Liver (tissue), 8 donors: ENCODE measurements at regions not wholly inside any gene's neighbourhood (a gene's known extent, or its start where the extent isn't known, plus 50 kb on each side); places are given as distances from the start of the nearest gene placed in this dataset.

Source experiments
- DNase-seq: peaks from one replicate; pipeline ENCODE4 v3.0.0-alpha.2; 2017; ENCODE audit warnings: low spot score
- H3K27ac ChIP-seq, 2 donors: one replicate each; pipeline ENCODE4 v1.7.0; 2013; ENCODE audit warnings: inconsistent platforms in 2 of 2, low read length in 2 of 2, control low read depth in 1 of 2, low read depth in 1 of 2, mild to moderate bottlenecking in 1 of 2
- H3K27me3 ChIP-seq, 4 donors: one replicate each; pipeline versions ENCODE4 v1.6.1 to v1.7.0; 2013; ENCODE audit warnings: low read length in 3 of 4, inconsistent platforms in 1 of 4, mild to moderate bottlenecking in 1 of 4, moderate library complexity in 1 of 4; ENCODE audit not compliant: control insufficient read depth in 4 of 4, insufficient read depth in 4 of 4
- H3K36me3 ChIP-seq, 4 donors: one replicate each; pipeline versions ENCODE4 v1.6.1 to v1.7.0; 2013; ENCODE audit warnings: low read length in 3 of 4, mild to moderate bottlenecking in 3 of 4, low read depth in 1 of 4, moderate library complexity in 1 of 4; ENCODE audit not compliant: control insufficient read depth in 4 of 4, insufficient read depth in 3 of 4
- H3K4me1 ChIP-seq, 4 donors: one replicate each; pipeline versions ENCODE4 v1.6.1 to v1.7.0; 2013; ENCODE audit warnings: low read length in 3 of 4, mild to moderate bottlenecking in 3 of 4, moderate library complexity in 1 of 4; ENCODE audit not compliant: control insufficient read depth in 4 of 4, insufficient read depth in 4 of 4
- H3K4me3 ChIP-seq, 3 donors: one replicate each; pipeline versions ENCODE4 v1.6.1 to v1.7.0; 2013; ENCODE audit warnings: low read length in 3 of 3, control low read depth in 1 of 3, low read depth in 1 of 3, mild to moderate bottlenecking in 1 of 3
- H3K9ac ChIP-seq, 2 donors: one replicate each; pipeline ENCODE4 v1.7.0; 2013; ENCODE audit warnings: low read length in 2 of 2, mild to moderate bottlenecking in 2 of 2, moderate library complexity in 2 of 2, control low read depth in 1 of 2, low read depth in 1 of 2
- H3K9me3 ChIP-seq, 4 donors: one replicate each; pipeline versions ENCODE4 v1.6.1 to v1.7.0; 2013; ENCODE audit warnings: low read length in 3 of 4; ENCODE audit not compliant: control insufficient read depth in 4 of 4
- EGR1 ChIP-seq, 2 donors: IDR thresholded peaks; 2 replicates each; pipeline ENCODE4 v1.6.1; 2016 to 2018; ENCODE audit warnings: antibody characterized with exemption in 2 of 2, low read depth in 2 of 2
- FOXA1 ChIP-seq: IDR thresholded peaks from 2 replicates; pipeline ENCODE4 v1.6.1; 2016; ENCODE audit warnings: antibody characterized with exemption
- FOXA2 ChIP-seq: IDR thresholded peaks from 2 replicates; pipeline ENCODE4 v1.6.1; 2016; ENCODE audit warnings: antibody characterized with exemption
- HNF4A ChIP-seq, 2 donors: conservative IDR thresholded peaks; 2 replicates each; pipeline ENCODE4 v1.6.1; 2016; ENCODE audit warnings: antibody characterized with exemption in 2 of 2, mild to moderate bottlenecking in 2 of 2
- HNF4G ChIP-seq: IDR thresholded peaks from 2 replicates; pipeline ENCODE4 v1.6.1; 2016; ENCODE audit warnings: antibody characterized with exemption
- JUND ChIP-seq, 2 donors: IDR thresholded peaks; 2 replicates each; pipeline ENCODE4 v1.6.1; 2016; ENCODE audit warnings: antibody characterized with exemption in 2 of 2
- NR2F2 ChIP-seq: IDR thresholded peaks from 2 replicates; pipeline ENCODE4 v1.6.1; 2016; ENCODE audit warnings: antibody characterized with exemption
- RAD21 ChIP-seq, 2 donors: IDR thresholded peaks; 2 replicates each; pipeline ENCODE4 v1.6.1; 2016; ENCODE audit warnings: antibody characterized with exemption in 2 of 2, mild to moderate bottlenecking in 2 of 2
- RXRA ChIP-seq, 2 donors: IDR thresholded peaks; 2 replicates each; pipeline ENCODE4 v1.6.1; 2017 to 2018; ENCODE audit warnings: antibody characterized with exemption in 2 of 2, mild to moderate bottlenecking in 1 of 2
- SP1 ChIP-seq: IDR thresholded peaks from 2 replicates; pipeline ENCODE4 v1.6.1; 2018; ENCODE audit warnings: antibody characterized with exemption, mild to moderate bottlenecking
- TAF1 ChIP-seq: conservative IDR thresholded peaks from 2 replicates; pipeline ENCODE4 v1.6.1; 2016; ENCODE audit warnings: antibody characterized with exemption, mild to moderate bottlenecking
- WGBS: extraction: QIAGEN DNeasy Blood & Tissue Kit; methylation state at CpG from one replicate; pipeline ENCODE4 v1.1.7; 2013; 5-methylcytosine and 5-hydroxymethylcytosine counted together
- TF ChIP-seq, protein P1 (sequence below): IDR thresholded peaks from 2 replicates; pipeline ENCODE4 v1.6.1; 2016; ENCODE audit warnings: antibody characterized with exemption
- TF ChIP-seq, protein P2 (sequence below): IDR thresholded peaks from 2 replicates; pipeline ENCODE4 v1.6.1; 2016; ENCODE audit warnings: antibody characterized with exemption
- TF ChIP-seq, protein P3 (sequence below): IDR thresholded peaks from 2 replicates; pipeline ENCODE4 v1.6.1; 2016; ENCODE audit warnings: antibody characterized with exemption
- TF ChIP-seq, protein P4 (sequence below): fragments of 150-350 bp; IDR thresholded peaks from 2 replicates; pipeline ENCODE4 v1.5.1; 2017; ENCODE audit warnings: improper control_type of control experiment, low read depth, low read length; ENCODE audit not compliant: missing input control
- TF ChIP-seq, protein P5 (sequence below): IDR thresholded peaks from 2 replicates; pipeline ENCODE4 v1.6.1; 2016; ENCODE audit warnings: antibody characterized with exemption, mild to moderate bottlenecking
- donor health status: healthy.
- donor health status: healthy.
- donor health status: healthy.
- donor health status: healthy.
- donor health status: healthy.

DNA sequence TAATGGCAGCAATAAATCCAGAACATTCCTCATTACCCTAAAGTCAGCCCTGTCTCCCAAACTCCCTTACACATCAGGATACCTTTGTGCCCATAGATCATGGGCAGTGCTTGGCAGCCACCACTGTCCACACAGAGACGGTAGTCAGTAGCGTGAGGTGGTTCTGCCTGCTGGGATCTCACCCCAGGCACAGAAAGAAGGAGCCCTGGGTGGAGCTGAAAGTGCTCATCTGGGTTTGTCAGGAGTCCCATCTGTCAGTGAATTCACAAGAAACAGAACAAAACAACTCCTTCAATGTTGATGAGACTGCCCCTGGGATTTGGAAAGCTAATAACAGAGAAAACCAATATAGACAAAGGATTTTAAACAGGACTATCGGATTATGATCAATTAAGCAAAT, 90.2 kb upstream of the PRSS58 start:
- no peaks in the 10 kb centered on the region for H3K4me1 ChIP-seq
- no peak overlapping the region for H3K9ac ChIP-seq
- H3K27me3 ChIP-seq, result peaks cover 0 to 5% (median 0%) of the 10 kb centered on the region in 4 donors
- 58% methylated on average over 3 of the region's 3 CpGs for WGBS
- H3K36me3 ChIP-seq, result no peaks in the 10 kb centered on the region
- no peak overlapping the region for H3K4me3 ChIP-seq
- no peak for DNase-seq
- H3K27ac ChIP-seq, result no peak overlapping the region
- TF ChIP-seq FOXA2, result no peak
- TF ChIP-seq SP1, result no peak
- TF ChIP-seq, protein P1, sequence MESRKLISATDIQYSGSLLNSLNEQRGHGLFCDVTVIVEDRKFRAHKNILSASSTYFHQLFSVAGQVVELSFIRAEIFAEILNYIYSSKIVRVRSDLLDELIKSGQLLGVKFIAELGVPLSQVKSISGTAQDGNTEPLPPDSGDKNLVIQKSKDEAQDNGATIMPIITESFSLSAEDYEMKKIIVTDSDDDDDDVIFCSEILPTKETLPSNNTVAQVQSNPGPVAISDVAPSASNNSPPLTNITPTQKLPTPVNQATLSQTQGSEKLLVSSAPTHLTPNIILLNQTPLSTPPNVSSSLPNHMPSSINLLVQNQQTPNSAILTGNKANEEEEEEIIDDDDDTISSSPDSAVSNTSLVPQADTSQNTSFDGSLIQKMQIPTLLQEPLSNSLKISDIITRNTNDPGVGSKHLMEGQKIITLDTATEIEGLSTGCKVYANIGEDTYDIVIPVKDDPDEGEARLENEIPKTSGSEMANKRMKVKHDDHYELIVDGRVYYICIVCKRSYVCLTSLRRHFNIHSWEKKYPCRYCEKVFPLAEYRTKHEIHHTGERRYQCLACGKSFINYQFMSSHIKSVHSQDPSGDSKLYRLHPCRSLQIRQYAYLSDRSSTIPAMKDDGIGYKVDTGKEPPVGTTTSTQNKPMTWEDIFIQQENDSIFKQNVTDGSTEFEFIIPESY, result no peak
- no peak for TF ChIP-seq RAD21 (IDR thresholded peaks at IDR 0.05)
- TF ChIP-seq RXRA (IDR thresholded peaks at IDR 0.05), result no peak
- no peak for TF ChIP-seq JUND (IDR thresholded peaks at IDR 0.05)
- TF ChIP-seq HNF4A (conservative IDR thresholded peaks at IDR 0.05), result no peak
- TF ChIP-seq NR2F2, result no peak
- TF ChIP-seq, protein P2, sequence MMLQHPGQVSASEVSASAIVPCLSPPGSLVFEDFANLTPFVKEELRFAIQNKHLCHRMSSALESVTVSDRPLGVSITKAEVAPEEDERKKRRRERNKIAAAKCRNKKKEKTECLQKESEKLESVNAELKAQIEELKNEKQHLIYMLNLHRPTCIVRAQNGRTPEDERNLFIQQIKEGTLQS, result no peak
- no peak for TF ChIP-seq EGR1 (IDR thresholded peaks at IDR 0.05; ENCODE audit: low read depth in 2 of 2)
- no peak for TF ChIP-seq HNF4G
- TF ChIP-seq, protein P3, sequence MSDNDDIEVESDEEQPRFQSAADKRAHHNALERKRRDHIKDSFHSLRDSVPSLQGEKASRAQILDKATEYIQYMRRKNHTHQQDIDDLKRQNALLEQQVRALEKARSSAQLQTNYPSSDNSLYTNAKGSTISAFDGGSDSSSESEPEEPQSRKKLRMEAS, result no peak
- H3K9me3 ChIP-seq, result no peaks in the 10 kb centered on the region

DNA sequence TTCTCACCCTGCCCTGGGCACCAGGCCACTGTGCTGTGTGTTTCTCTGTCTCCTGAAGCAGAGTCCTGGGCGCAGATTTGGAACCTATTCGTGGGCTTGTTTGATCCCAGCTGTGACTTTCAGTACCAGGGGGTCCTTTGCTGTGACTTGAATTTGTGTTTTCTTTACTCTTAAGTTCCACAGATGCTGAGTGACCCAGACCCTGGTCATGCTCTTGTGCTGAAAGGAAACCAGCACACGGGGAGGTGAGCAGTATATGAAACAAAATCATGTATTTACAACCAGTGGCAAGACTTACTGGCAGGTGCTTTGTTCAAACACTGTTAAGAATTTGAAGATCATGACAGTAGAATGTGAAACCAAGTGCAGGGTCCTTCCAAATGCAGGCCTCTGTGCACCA, 89.2 kb upstream of the PRSS58 start:
- Histone ChIP-seq H3K9me3 (no peaks in the 10 kb centered on the region), H3K36me3 (no peaks in the 10 kb centered on the region), H3K9ac (no peak overlapping the region), H3K4me3 (no peak overlapping the region), H3K27ac (no peak overlapping the region), H3K4me1 (no peaks in the 10 kb centered on the region), H3K27me3 (peaks cover 0 to 5% (median 0%) of the 10 kb centered on the region in 4 donors)
- no peak for DNase-seq
- WGBS, result 73% methylated on average over 3 of the region's 3 CpGs
- TF ChIP-seq JUND (IDR thresholded peaks at IDR 0.05), result no peak
- TF ChIP-seq TAF1, result no peak
- TF ChIP-seq SP1, result no peak
- TF ChIP-seq, protein P3, result no peak
- TF ChIP-seq, protein P2, result no peak
- no peak for TF ChIP-seq FOXA1
- TF ChIP-seq, protein P4, sequence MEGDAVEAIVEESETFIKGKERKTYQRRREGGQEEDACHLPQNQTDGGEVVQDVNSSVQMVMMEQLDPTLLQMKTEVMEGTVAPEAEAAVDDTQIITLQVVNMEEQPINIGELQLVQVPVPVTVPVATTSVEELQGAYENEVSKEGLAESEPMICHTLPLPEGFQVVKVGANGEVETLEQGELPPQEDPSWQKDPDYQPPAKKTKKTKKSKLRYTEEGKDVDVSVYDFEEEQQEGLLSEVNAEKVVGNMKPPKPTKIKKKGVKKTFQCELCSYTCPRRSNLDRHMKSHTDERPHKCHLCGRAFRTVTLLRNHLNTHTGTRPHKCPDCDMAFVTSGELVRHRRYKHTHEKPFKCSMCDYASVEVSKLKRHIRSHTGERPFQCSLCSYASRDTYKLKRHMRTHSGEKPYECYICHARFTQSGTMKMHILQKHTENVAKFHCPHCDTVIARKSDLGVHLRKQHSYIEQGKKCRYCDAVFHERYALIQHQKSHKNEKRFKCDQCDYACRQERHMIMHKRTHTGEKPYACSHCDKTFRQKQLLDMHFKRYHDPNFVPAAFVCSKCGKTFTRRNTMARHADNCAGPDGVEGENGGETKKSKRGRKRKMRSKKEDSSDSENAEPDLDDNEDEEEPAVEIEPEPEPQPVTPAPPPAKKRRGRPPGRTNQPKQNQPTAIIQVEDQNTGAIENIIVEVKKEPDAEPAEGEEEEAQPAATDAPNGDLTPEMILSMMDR, result no peak
- TF ChIP-seq, protein P1, result no peak
- TF ChIP-seq EGR1 (IDR thresholded peaks at IDR 0.05; ENCODE audit: low read depth in 2 of 2), result no peak
- no peak for TF ChIP-seq HNF4A (conservative IDR thresholded peaks at IDR 0.05)
- TF ChIP-seq, protein P5, sequence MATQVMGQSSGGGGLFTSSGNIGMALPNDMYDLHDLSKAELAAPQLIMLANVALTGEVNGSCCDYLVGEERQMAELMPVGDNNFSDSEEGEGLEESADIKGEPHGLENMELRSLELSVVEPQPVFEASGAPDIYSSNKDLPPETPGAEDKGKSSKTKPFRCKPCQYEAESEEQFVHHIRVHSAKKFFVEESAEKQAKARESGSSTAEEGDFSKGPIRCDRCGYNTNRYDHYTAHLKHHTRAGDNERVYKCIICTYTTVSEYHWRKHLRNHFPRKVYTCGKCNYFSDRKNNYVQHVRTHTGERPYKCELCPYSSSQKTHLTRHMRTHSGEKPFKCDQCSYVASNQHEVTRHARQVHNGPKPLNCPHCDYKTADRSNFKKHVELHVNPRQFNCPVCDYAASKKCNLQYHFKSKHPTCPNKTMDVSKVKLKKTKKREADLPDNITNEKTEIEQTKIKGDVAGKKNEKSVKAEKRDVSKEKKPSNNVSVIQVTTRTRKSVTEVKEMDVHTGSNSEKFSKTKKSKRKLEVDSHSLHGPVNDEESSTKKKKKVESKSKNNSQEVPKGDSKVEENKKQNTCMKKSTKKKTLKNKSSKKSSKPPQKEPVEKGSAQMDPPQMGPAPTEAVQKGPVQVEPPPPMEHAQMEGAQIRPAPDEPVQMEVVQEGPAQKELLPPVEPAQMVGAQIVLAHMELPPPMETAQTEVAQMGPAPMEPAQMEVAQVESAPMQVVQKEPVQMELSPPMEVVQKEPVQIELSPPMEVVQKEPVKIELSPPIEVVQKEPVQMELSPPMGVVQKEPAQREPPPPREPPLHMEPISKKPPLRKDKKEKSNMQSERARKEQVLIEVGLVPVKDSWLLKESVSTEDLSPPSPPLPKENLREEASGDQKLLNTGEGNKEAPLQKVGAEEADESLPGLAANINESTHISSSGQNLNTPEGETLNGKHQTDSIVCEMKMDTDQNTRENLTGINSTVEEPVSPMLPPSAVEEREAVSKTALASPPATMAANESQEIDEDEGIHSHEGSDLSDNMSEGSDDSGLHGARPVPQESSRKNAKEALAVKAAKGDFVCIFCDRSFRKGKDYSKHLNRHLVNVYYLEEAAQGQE, result no peak
- no peak for TF ChIP-seq NR2F2
